ENCODE measurements at regions not wholly inside any gene's neighbourhood (a gene's known extent, or its start where the extent isn't known, plus 50 kb on each side); places are given as distances from the start of the nearest gene placed in this dataset.
"Not testable (repeated sequence)": the region's sequence is repeated elsewhere in the genome, so short reads cannot be mapped to it uniquely, and the experiment has no call there.

DNA sequence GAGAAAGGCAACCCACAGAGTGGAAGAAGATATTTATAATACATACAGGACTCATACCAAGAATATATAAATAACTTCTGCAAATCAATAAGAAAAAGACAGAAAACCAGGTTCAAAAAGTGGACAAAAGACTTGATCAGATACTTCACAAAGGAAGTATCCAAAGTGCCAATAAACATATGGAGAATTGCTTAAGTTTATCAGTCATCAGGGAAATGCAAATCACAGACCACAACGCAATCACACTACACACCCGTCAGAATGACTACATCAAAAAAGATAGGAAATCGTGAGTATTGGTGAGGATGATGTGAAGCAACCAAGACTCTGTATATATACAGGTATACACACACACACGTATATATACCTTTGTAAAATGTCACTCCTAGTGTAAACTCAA lies 180.6 kb downstream of the FAM43A start:
- DNase-seq (ENCODE audit: low spot score), result no peak

DNA sequence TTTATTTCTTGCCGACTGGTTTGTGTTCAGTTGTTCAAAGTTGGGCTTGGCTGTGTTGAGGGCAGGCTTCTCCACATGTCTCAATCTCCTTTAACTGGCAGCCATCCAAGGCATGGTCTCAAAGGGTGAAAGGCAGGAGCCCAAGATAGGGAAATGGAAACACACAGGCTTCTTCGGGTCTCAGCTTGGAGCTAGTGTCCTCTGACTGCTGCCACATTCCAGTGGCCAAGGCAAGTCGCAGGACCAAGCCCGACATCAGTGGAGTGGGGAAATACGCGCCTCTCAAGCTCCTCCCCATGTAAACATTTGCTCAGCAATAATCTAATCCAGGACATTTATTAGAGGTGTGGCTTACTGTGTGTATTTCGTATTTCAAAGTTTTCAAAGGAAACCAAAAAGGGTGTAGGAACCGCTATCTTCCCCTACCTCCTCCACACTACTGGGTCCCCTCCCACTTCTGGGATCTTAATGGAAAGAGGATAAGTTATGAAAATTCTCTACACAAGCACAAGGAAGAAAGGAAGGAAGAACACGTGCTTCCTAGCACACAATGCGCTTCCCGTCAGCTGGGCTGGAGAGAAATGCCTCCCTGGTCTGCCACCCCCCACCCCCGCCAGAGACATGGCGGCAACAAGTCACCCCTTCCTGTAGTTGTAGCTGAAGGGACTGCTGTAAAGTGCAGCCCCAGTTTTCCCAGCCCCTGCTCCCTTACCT lies 181.7 kb downstream of the FAM43A start:
- DNase-seq (ENCODE audit: low spot score), result no peak

DNA sequence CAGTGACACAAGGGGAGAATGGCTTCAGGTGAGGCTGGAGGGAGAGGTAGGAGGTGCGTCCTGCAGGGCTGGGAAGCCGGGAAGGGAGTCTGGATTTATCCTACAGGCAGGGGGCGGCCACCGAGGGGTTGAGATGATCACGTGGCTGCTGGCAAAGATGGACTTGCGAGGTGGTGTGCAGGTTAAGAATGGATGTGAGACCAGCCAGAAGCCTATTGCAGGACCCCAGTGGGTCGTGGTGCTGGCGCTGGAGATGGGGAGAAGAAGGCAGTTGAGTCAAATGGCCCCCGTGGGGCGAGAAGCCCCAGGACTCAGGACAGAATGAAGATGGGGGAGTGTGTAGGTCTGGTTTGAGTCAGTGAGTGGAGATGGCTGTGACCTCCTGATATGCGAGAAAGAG lies 183.1 kb downstream of the FAM43A start:
- no peak for DNase-seq (ENCODE audit: low spot score)

GRCh38 chr3:194869482-194870169 lies 183.9 kb downstream of the FAM43A start:
- DNase-seq (ENCODE audit: low spot score), result peak; percentile 82

- DNase-seq (ENCODE audit: low spot score), result peak; percentile 90
Observed at GRCh38 chr3:194870394-194871110, 184.9 kb downstream of the FAM43A start.

DNA sequence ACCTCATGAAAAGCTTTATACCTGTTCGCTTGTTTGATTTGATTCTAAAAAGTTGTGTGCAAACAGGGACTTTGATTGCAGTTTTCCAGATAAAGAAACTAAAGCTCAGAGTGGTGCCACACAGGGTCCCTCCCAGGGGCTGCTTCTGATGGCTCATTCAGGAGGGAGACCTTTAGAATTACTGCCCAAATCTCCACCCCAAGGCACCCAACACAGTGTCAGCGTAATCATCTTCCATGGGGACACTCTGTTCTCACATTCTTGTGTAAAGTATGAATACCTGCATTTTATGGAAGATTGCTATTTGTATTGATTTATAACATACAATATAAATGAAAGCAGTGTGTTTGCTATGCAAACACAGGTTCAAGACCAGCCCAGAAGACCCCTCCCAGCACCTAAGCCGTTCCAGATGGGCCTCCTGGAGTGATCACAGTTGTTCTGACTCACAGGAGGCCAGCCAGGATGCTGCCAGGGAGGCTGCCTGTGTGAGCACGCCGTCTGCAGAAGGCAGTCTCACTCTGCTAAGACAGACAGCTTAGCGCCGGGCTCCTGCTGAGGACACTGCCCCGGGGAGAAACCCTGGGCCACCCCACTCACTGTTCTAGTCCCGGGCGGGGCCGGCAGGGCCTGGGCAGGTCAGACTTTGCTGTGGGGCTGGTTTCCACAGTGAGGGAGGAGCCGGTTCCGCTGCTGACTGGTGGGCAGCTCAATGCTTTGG lies 185.6 kb downstream of the FAM43A start:
- DNase-seq (ENCODE audit: low spot score), result peak; percentile 95

GRCh38 chr3:194871864-194872668 lies 186.4 kb downstream of the FAM43A start:
- peak; percentile 70 for DNase-seq (ENCODE audit: low spot score)

GRCh38 chr3:194872669-194872977 lies 186.9 kb downstream of the FAM43A start:
- DNase-seq (ENCODE audit: low spot score), result peak; percentile 46

DNA sequence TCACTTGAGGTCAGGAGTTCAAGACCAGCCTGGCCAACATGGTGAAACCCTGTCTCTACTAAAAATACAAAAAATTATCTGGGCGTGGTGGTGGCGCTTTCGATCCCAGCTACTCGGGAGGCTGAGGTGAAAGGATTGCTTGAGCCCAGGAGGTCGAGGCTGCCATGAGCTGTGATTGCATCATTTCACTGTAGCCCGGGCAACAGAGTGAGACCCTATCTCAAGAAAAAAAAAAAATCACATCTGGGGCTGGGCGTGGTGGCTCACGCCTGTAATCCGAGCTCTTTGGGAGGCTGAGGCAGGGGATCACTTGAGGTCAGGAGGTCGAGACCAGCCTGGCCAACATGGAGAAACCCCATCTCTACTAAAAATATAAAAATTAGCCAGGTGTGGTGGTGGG lies 187.8 kb downstream of the FAM43A start:
- not testable (repeated sequence) for DNase-seq (ENCODE audit: low spot score)

- no peak for DNase-seq (ENCODE audit: low spot score)
Observed at GRCh38 chr3:194874206-194874605, 188.5 kb downstream of the FAM43A start.

GRCh38 chr3:194874783-194875182 lies 189.1 kb downstream of the FAM43A start:
- no peak for DNase-seq (ENCODE audit: low spot score)

- no peak for DNase-seq (ENCODE audit: low spot score)
Observed at GRCh38 chr3:194875581-194876402, 190.1 kb downstream of the FAM43A start.

GRCh38 chr3:194876403-194877095 lies 190.9 kb downstream of the FAM43A start:
- DNase-seq (ENCODE audit: low spot score), result no peak

DNA sequence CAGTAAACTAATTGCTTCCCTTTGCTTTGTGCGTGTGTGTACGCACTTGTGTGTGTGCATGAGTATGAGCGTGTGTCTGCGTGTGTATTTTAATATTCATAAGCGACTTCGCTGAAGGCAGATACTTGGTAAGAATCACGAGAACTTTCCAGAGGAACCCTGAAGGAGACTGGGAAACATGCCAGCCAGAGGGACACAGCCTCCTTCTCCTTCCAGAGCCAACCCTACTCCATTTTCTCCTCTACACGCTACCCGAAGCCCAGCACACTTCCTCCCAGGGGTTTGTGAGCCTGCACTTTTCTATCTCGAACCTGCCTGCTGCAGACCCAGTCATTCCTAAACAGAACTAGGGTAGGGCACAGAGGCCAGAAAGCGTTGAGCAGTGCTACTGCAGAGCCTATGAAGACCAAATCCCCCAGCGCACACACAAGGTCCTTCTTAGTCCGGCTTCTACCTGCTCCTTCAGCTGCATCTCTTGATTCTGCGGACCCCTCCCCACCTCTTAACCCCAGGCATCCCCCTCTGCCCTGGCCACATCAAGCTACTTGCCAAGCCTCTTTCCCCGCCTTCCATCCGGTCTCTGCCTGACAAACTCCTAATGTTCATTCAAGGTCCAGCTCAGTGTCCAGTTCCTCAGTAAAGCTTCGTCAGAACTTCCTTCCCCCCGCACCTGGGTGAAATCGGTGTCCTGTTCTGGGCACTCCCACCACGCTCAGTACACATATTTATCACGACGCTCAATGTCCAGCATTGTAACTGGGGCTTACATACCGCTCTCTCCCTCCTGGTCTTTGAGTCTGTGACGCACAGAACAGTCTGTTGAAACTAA lies 191.8 kb downstream of the FAM43A start:
- no peak for DNase-seq (ENCODE audit: low spot score)

GRCh38 chr3:194879126-194879877 lies 193.6 kb downstream of the FAM43A start:
- no peak for DNase-seq (ENCODE audit: low spot score)

DNA sequence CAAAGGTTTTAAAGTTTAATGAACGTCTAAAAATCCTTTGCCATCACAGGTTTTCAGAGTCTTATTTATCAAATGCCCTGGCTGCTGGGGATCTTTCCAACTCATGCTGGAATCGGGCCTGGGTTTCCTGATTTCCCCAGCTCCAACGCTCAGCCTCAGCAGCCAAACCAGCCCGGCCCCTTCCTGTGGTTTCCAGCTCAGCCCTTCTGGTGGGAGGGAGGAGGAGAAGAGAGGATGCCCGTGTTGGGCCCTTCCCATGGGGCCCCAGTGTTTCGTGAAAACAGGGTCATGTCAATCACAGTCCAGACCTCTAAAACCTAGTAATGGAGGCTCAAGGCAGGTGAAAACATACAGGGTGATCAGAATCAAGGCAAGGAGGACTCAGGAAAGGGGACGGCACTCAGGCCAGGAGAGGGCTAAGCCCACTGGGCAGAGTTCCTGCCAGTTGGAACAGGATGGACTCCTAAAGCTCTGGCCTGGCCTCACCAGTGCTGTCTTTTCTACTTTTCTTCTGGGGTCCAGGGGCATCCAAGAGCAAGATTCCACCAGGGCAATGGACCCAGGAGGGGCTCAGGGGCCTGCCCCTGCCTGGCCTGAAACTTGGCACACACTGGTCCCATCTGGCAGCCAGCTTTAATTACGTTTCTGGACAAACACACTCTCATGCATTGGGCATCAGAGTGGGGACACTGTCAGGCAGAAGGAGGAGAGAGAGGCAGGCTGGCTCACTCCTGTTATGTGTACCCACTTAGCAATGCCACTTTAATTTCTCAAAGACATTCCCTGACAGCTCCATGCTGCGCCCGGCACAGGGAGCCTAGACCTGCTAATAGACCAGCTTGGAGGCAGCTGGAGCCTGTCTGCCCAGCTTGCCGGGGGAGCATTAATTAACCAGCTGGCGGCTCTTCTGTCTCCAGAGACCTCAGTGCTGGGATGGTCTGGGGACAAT lies 194.6 kb downstream of the FAM43A start:
- peak; percentile 39 for DNase-seq (ENCODE audit: low spot score)
